ENCODE measurements at regions not wholly inside any gene's neighbourhood (a gene's known extent, or its start where the extent isn't known, plus 50 kb on each side); places are given as distances from the start of the nearest gene placed in this dataset.

DNA sequence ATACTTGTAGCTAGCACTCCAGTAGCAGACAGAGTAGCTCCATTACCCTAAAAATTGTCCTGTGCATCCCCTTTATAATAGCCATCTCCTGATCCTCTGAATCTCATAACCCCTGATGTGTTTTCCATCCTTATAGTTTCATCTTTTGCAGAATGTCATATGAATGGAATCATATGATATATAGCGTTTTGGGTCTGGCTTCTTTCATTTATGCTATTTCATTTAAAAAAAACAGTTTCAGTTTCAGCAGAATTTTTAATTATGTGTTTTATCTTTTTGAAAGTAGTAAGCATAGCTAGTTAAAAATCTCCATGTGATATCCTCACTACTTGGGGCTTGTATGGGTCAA, 132.7 kb downstream of the KLF13 start (continued):
- TF ChIP-seq ZBTB4 (CRISPR knock-in tag; IDR thresholded peaks at IDR 0.05) (no peak), MEF2A (IDR thresholded peaks at IDR 0.05; ENCODE audit: insufficient read depth, low read depth, low read length) (no peak), ATF3 (IDR thresholded peaks at IDR 0.05; ENCODE audit: borderline replicate concordance, extremely low read depth, low read depth, low read length) (no peak), GABPA (IDR thresholded peaks at IDR 0.05; ENCODE audit: low read depth) (0 out of 2 replicates have a peak, but pooled peaks have one; percentile 15), SMAD5 (IDR thresholded peaks at IDR 0.05; ENCODE audit: low read depth) (no peak), ZBTB33 (IDR thresholded peaks at IDR 0.05) (no peak), CBX5 (IDR thresholded peaks at IDR 0.05; ENCODE audit: low read depth) (no peak), ATF7 (IDR thresholded peaks at IDR 0.05; ENCODE audit: low read depth) (0 out of 2 replicates have a peak, but pooled peaks have one; percentile 26), STAT1 (conservative IDR thresholded peaks at IDR 0.05) (no peak), STAT3 (IDR thresholded peaks at IDR 0.05; ENCODE audit: low read depth, low read length) (no peak), RCOR1 (conservative IDR thresholded peaks at IDR 0.05; ENCODE audit: low read depth, low read length) (no peak), CEBPB (IDR thresholded peaks at IDR 0.05; ENCODE audit: borderline replicate concordance in 1 of 2, low read depth in 2 of 2, low read length in 2 of 2) (peak in 1 of 2 experiments; percentile 61; a peak in 1 of 4 replicates), CHD2 (IDR thresholded peaks at IDR 0.05; ENCODE audit: borderline replicate concordance, low read depth, low read length) (no peak), PKNOX1 (IDR thresholded peaks at IDR 0.05) (peak; percentile 11; the same call in 1 of the 2 replicates), MAX (IDR thresholded peaks at IDR 0.05; ENCODE audit: low read depth, low read length) (no peak)
- TF ChIP-seq, protein P1, sequence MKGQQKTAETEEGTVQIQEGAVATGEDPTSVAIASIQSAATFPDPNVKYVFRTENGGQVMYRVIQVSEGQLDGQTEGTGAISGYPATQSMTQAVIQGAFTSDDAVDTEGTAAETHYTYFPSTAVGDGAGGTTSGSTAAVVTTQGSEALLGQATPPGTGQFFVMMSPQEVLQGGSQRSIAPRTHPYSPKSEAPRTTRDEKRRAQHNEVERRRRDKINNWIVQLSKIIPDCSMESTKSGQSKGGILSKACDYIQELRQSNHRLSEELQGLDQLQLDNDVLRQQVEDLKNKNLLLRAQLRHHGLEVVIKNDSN (IDR thresholded peaks at IDR 0.05; ENCODE audit: borderline replicate concordance, extremely low read length, insufficient read depth, low read depth, low read length): no peak
- TF ChIP-seq, protein P2, sequence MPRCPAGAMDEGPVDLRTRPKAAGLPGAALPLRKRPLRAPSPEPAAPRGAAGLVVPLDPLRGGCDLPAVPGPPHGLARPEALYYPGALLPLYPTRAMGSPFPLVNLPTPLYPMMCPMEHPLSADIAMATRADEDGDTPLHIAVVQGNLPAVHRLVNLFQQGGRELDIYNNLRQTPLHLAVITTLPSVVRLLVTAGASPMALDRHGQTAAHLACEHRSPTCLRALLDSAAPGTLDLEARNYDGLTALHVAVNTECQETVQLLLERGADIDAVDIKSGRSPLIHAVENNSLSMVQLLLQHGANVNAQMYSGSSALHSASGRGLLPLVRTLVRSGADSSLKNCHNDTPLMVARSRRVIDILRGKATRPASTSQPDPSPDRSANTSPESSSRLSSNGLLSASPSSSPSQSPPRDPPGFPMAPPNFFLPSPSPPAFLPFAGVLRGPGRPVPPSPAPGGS (IDR thresholded peaks at IDR 0.05; ENCODE audit: borderline replicate concordance, insufficient read depth, low read depth, low read length, poor library complexity, severe bottlenecking): no peak
- TF ChIP-seq, protein P3, sequence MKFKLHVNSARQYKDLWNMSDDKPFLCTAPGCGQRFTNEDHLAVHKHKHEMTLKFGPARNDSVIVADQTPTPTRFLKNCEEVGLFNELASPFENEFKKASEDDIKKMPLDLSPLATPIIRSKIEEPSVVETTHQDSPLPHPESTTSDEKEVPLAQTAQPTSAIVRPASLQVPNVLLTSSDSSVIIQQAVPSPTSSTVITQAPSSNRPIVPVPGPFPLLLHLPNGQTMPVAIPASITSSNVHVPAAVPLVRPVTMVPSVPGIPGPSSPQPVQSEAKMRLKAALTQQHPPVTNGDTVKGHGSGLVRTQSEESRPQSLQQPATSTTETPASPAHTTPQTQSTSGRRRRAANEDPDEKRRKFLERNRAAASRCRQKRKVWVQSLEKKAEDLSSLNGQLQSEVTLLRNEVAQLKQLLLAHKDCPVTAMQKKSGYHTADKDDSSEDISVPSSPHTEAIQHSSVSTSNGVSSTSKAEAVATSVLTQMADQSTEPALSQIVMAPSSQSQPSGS (IDR thresholded peaks at IDR 0.05; ENCODE audit: low read length): peak; percentile 11; the same call in 1 of the 2 replicates

Data from GM12878 (cell line).